ENCODE measurements at regions not wholly inside any gene's neighbourhood (a gene's known extent, or its start where the extent isn't known, plus 50 kb on each side); places are given as distances from the start of the nearest gene placed in this dataset.

DNA sequence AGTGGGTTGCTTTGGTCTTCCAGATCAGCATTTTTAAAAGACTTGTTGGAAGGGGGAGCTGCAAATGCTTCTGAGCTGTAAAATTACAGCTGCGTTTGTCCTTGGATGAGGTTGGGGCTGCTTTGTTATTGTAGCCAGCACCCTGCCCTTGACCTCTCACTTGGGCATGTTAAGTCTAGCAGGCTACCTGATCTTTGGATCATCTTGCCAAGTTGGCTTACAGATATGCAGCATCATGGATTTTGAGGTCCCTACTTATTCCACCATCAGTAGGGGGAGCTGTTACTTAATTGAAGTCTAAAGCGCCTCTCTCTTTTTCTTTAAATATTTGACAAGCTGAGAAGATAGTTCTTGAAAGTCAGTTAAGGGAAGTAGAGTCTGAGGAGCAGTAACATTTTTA is 793.0 kb downstream of the MCTP2 start:
- no peak overlapping the region for H4K91ac ChIP-seq (replicated peaks; ENCODE audit: insufficient read length, low read length)
- WGBS, 2 experiments (ENCODE audit: extremely low coverage in 1 of 2, insufficient coverage in 1 of 2, insufficient read length in 1 of 2, insufficient replicate concordance in 2 of 2, low coverage in 1 of 2, low lambda C conversion rate in 2 of 2, missing lambda C conversion rate in 1 of 2), result 38% methylated on average over 2 of the region's 2 CpGs; no CpG with 5 or more reads in 1 of the 2 experiments
- H3K18ac ChIP-seq (ENCODE audit: extremely low read depth, low read length), result no peak overlapping the region
- no peak overlapping the region for H3K23ac ChIP-seq (ENCODE audit: insufficient read length)
- no peaks in the 10 kb centered on the region for H3K27me3 ChIP-seq (replicated peaks in 1 of 4; ENCODE audit: control insufficient read depth in 3 of 4, extremely low read depth in 1 of 4, insufficient read depth in 3 of 4, low read length in 3 of 4)
- no peaks in the 10 kb centered on the region for H3K79me1 ChIP-seq (ENCODE audit: low read depth, low read length)
- H4K20me1 ChIP-seq (replicated peaks in 1 of 2; ENCODE audit: control insufficient read depth in 1 of 2, insufficient read depth in 2 of 2, low read length in 2 of 2), result no peaks in the 10 kb centered on the region
- no peak overlapping the region for H2AK5ac ChIP-seq (ENCODE audit: low read depth, low read length)
- no peak for DNase-seq (ENCODE audit: low read depth in 1 of 2, low spot score in 2 of 2)
- no peak overlapping the region for H3K14ac ChIP-seq (ENCODE audit: insufficient read length)
- no peak overlapping the region for H3K4me3 ChIP-seq (ENCODE audit: extremely low read depth in 1 of 4, insufficient read depth in 2 of 4, low read depth in 3 of 4, low read length in 4 of 4)
- H3K23me2 ChIP-seq (ENCODE audit: low read depth, low read length), result no peaks in the 10 kb centered on the region
- H4K8ac ChIP-seq (ENCODE audit: extremely low read depth, insufficient read depth, low read length), result no peak overlapping the region
- no peaks in the 10 kb centered on the region for H3K79me2 ChIP-seq (ENCODE audit: control insufficient read depth in 1 of 2, insufficient read depth in 2 of 2, low read length in 2 of 2)
- H4K5ac ChIP-seq (ENCODE audit: insufficient read length, low read depth, low read length), result no peak overlapping the region
- H3K36me3 ChIP-seq (ENCODE audit: control insufficient read depth in 2 of 4, insufficient read depth in 4 of 4, low read length in 3 of 4), result no peaks in the 10 kb centered on the region
- H3K4ac ChIP-seq (replicated peaks; ENCODE audit: insufficient read length, low read depth, low read length), result no peak overlapping the region
- POLR2A ChIA-PET (ENCODE audit: partially characterized antibody), result no interaction called here
- peak; percentile 81 for FAIRE-seq
- no peak overlapping the region for H3K27ac ChIP-seq (ENCODE audit: low read depth, low read length)
- no peak overlapping the region for H2BK15ac ChIP-seq (ENCODE audit: low read length)
- H2BK120ac ChIP-seq (replicated peaks; ENCODE audit: low read depth, low read length), result no peak overlapping the region
- no peak overlapping the region for H3K4me2 ChIP-seq (ENCODE audit: insufficient read depth in 1 of 2, low read depth in 2 of 2, low read length in 2 of 2)
- no peak overlapping the region for H3K56ac ChIP-seq (replicated peaks; ENCODE audit: insufficient read length, low read depth, low read length)
- TF ChIP-seq MAFK (IDR thresholded peaks at IDR 0.05; ENCODE audit: low read depth, low read length), result peak; percentile 61
- TF ChIP-seq BACH1 (IDR thresholded peaks at IDR 0.05; ENCODE audit: low read length), result 0 out of 2 replicates have a peak, but pooled peaks have one; percentile 46
- peak in 2 of 3 experiments; percentile 42 to 56; a peak in 2 of 4 replicates for TF ChIP-seq CTCF (IDR thresholded peaks at IDR 0.05; ENCODE audit: control extremely low read depth in 1 of 3, insufficient read depth in 1 of 3, low read depth in 1 of 3, low read length in 3 of 3)
- TF ChIP-seq CBX5 (IDR thresholded peaks at IDR 0.05; ENCODE audit: low read depth, low read length), result no peak
- TF ChIP-seq RAD21 (IDR thresholded peaks at IDR 0.05 in 1 of 2, conservative IDR thresholded peaks at IDR 0.05 in 1 of 2; ENCODE audit: low read depth in 2 of 2, low read length in 2 of 2), result peak; percentile 61 to 66
- CTCF ChIA-PET (ENCODE audit: partially characterized antibody), result interaction anchor here (0.6 to 5.5 kb wide), 49 partner anchors 8 to 1613 kb away, joined by 3 to 56 read pairs (median 4); no protein-coding TSS in a partner anchor
- H2AFZ ChIP-seq (ENCODE audit: low read length), result peak overlapping the region; percentile 83; the same call in 1 of the 2 replicates
- no peak overlapping the region for H3K9ac ChIP-seq (replicated peaks in 1 of 4; ENCODE audit: extremely low read depth in 1 of 4, low read depth in 3 of 4, low read length in 3 of 4)
- H2BK20ac ChIP-seq (ENCODE audit: low read length), result no peak overlapping the region
- H2BK12ac ChIP-seq (ENCODE audit: low read depth, low read length), result no peak overlapping the region
- H2BK5ac ChIP-seq (ENCODE audit: low read depth, low read length), result no peak overlapping the region
- H3K9me3 ChIP-seq (ENCODE audit: insufficient read depth in 2 of 2, low read depth in 1 of 2, low read length in 1 of 2), result no peaks in the 10 kb centered on the region
- no peaks in the 10 kb centered on the region for H3K4me1 ChIP-seq (replicated peaks in 1 of 4; ENCODE audit: control insufficient read depth in 3 of 4, insufficient read depth in 4 of 4, low read length in 3 of 4)

Measured in H1 (cell line).